Hematopoietic multipotent progenitor cell treated with erythropoietin and hydrocortisone succinate and interleukin-3 and kit ligand, for 8 days (in vitro differentiated cells): ENCODE measurements at regions not wholly inside any gene's neighbourhood (a gene's known extent, or its start where the extent isn't known, plus 50 kb on each side); places are given as distances from the start of the nearest gene placed in this dataset.
"Not testable (repeated sequence)": the region's sequence is repeated elsewhere in the genome, so short reads cannot be mapped to it uniquely, and the experiment has no call there.

Experiments
- DNase-seq: peaks from one replicate; pipeline ENCODE4 v3.0.0-alpha.2; 2015

- DNase-seq = not testable (repeated sequence)
These were observed 2226.0 kb upstream of the DEFB115 start for GRCh38 chr20:29031262-29031982.

GRCh38 chr20:29044239-29044638, 2213.2 kb upstream of the DEFB115 start:
- DNase-seq = not testable (repeated sequence)

GRCh38 chr20:29050008-29050606, 2207.4 kb upstream of the DEFB115 start:
- DNase-seq = peak; percentile 39

- DNase-seq = peak; percentile 1
These were observed 2199.5 kb upstream of the DEFB115 start for GRCh38 chr20:29057866-29058484.

- DNase-seq = not testable (repeated sequence)
These were observed 2195.0 kb upstream of the DEFB115 start for GRCh38 chr20:29062451-29062850.

- not testable (repeated sequence) for DNase-seq
These were observed 2191.1 kb upstream of the DEFB115 start for GRCh38 chr20:29066341-29066740.

GRCh38 chr20:29073640-29074039, 2183.8 kb upstream of the DEFB115 start:
- DNase-seq = not testable (repeated sequence)

GRCh38 chr20:29079769-29080690, 2177.4 kb upstream of the DEFB115 start:
- peak; percentile 48 for DNase-seq

GRCh38 chr20:29081712-29082111, 2175.8 kb upstream of the DEFB115 start:
- DNase-seq = not testable (repeated sequence)

- DNase-seq = no peak
These were observed 2171.8 kb upstream of the DEFB115 start for GRCh38 chr20:29085625-29086024.

- DNase-seq = not testable (repeated sequence)
These were observed 2171.2 kb upstream of the DEFB115 start for GRCh38 chr20:29086145-29086718.

- no peak for DNase-seq
These were observed 2170.5 kb upstream of the DEFB115 start for GRCh38 chr20:29086938-29087337.

GRCh38 chr20:29087887-29088286, 2169.6 kb upstream of the DEFB115 start:
- not testable (repeated sequence) for DNase-seq

GRCh38 chr20:29088472-29088871, 2169.0 kb upstream of the DEFB115 start:
- not testable (repeated sequence) for DNase-seq

- not testable (repeated sequence) for DNase-seq
These were observed 2168.1 kb upstream of the DEFB115 start for GRCh38 chr20:29089409-29089808.

GRCh38 chr20:29093958-29094357, 2163.5 kb upstream of the DEFB115 start:
- not testable (repeated sequence) for DNase-seq

- DNase-seq = not testable (repeated sequence)
These were observed 2160.8 kb upstream of the DEFB115 start for GRCh38 chr20:29096695-29097094.

GRCh38 chr20:29107884-29108283, 2149.6 kb upstream of the DEFB115 start:
- not testable (repeated sequence) for DNase-seq

- DNase-seq = not testable (repeated sequence)
These were observed 2148.1 kb upstream of the DEFB115 start for GRCh38 chr20:29109386-29109785.

GRCh38 chr20:29115097-29115496, 2142.4 kb upstream of the DEFB115 start:
- not testable (repeated sequence) for DNase-seq

- no peak for DNase-seq
These were observed 2138.3 kb upstream of the DEFB115 start for GRCh38 chr20:29119141-29119540.

GRCh38 chr20:29119684-29120083, 2137.8 kb upstream of the DEFB115 start:
- DNase-seq = not testable (repeated sequence)
